LNCaP clone FGC (cell line): ENCODE measurements at regions not wholly inside any gene's neighbourhood (a gene's known extent, or its start where the extent isn't known, plus 50 kb on each side); places are given as distances from the start of the nearest gene placed in this dataset.

Source experiments
- DNase-seq: peaks from one replicate; pipeline ENCODE4 v3.0.0-alpha.2; 2011; ENCODE audit warnings: low read depth
- H3K4me3 ChIP-seq: 2 replicates; pipeline ENCODE4 v1.5.1; 2011; ENCODE audit warnings: mild to moderate bottlenecking, low read depth, low read length, control low read depth
- TF ChIP-seq, protein P1 (sequence below): IDR thresholded peaks from 2 replicates; pipeline ENCODE4 v1.5.1; 2012; ENCODE audit warnings: mild to moderate bottlenecking; ENCODE audit not compliant: control insufficient read depth, insufficient read depth; ENCODE audit errors: extremely low read depth

GRCh38 chr2:138396843-138397242 lies 104.7 kb upstream of the SPOPL start:
- no peak for DNase-seq
- TF ChIP-seq, protein P1, sequence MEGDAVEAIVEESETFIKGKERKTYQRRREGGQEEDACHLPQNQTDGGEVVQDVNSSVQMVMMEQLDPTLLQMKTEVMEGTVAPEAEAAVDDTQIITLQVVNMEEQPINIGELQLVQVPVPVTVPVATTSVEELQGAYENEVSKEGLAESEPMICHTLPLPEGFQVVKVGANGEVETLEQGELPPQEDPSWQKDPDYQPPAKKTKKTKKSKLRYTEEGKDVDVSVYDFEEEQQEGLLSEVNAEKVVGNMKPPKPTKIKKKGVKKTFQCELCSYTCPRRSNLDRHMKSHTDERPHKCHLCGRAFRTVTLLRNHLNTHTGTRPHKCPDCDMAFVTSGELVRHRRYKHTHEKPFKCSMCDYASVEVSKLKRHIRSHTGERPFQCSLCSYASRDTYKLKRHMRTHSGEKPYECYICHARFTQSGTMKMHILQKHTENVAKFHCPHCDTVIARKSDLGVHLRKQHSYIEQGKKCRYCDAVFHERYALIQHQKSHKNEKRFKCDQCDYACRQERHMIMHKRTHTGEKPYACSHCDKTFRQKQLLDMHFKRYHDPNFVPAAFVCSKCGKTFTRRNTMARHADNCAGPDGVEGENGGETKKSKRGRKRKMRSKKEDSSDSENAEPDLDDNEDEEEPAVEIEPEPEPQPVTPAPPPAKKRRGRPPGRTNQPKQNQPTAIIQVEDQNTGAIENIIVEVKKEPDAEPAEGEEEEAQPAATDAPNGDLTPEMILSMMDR: no peak
- H3K4me3 ChIP-seq: no peak overlapping the region

DNA sequence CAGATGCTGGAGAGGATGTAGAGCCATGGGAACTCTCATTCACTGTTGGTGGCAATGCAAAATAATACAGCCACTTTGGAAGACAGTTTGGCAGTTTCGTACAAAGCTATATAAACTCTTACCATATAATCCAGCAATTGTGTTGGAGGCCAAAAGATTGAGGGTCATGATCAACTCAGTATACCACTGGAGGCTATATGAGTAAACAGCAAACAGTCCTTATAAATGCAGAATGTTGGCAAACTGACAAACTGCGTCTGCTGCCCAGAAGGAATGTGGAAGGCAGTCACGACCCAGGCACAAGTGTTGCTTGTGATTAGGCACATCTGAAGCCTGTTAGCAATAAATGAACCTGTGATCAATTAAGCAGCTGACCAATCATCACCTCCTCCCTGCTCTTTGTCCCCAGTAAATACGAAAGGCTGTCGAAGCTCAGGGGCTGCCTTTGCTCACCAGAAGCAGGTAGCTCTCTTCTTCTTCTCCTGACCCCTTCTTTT lies 98.1 kb upstream of the SPOPL start:
- DNase-seq: no peak
- TF ChIP-seq, protein P1: no peak
- H3K4me3 ChIP-seq: no peak overlapping the region

DNA sequence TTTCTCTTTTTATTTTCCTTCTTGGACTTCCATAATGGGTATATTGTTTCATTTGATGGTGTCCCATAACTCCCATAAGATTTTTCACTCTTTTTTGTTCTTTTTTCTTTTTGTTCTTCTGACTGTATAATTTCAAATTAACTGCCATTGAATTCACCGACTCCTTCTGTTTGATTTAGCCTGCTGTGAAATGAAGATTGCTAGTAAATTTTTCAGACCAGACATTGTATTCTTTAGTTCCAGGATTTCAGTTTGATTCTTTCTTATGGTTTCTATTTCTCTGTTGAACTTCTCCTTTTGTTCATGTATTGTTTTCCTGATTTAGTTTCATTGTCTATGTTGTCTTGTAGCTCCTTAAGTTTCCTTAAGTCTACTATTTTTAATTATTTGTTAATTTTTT lies 87.6 kb upstream of the SPOPL start:
- TF ChIP-seq, protein P1: no peak
- no peak for DNase-seq
- H3K4me3 ChIP-seq: no peak overlapping the region

DNA sequence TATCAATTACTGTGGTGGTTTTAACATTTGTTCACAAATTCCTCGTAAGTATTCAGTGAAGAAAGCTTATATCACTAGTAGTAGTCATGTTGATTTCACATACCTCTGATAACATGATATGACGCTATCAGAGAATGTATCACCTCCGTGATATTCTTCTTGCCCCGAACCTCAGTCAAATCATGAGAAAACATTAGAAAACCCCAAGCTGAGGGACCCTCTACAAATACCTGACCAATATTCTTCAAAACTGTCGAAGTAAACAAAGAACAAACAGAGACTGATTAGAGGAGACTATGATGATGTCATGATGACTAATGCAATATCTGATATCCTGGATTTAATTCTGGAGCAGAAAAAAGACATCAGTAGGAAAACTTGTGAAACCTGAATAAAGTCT lies 85.6 kb upstream of the SPOPL start:
- TF ChIP-seq, protein P1: no peak
- DNase-seq: no peak
- H3K4me3 ChIP-seq: no peak overlapping the region

- TF ChIP-seq, protein P1: no peak
- no peak overlapping the region for H3K4me3 ChIP-seq
- DNase-seq: no peak
These were observed 83.1 kb upstream of the SPOPL start for GRCh38 chr2:138418453-138418852.

DNA sequence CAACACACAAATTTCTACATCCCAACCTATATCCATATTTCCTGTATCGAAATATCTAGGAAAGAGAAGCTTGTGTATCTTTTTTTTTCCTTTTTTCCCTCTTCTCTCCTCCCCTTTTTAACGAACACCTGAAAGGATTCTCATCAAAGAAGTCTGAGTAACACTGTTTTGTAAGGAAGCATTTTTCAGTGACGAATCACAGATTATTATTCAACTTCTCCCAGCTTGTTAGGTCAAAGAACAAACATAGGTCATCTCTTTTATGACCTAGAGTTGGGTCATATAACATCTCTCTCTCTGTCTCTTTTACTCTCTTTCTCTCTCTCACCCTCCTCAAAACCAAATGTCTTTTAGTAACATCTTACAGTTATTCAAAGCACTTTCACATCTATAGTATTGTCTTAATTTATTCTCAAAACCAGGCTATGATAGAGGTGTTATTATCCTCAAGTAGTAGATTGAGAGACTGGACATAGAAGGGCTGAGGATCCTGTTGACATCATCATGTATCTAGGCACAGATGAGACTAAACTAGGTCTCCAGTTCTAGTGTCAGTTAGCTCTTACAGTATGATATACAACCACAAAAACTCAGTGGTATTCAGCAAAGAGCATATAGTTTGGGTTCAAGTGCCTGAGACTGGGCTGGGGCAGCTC lies 80.1 kb upstream of the SPOPL start:
- H3K4me3 ChIP-seq: no peak overlapping the region
- no peak for DNase-seq
- TF ChIP-seq, protein P1: no peak

DNA sequence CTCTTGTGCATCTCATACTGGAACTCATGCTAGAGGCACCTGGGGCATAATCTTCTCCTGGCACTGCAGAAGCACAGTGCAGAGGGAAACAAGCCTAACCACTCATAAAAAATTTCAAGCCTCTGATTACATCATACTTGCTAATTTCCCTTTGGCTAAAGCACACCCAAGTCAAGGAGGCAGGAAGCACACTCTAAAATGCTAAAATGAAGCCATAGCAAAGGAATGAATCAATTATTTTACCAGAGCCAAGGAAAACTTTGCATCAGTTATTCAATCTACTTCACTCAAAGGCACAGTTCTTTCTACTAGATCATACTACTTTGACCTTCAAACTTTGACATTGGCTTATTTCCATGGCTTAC lies 79.6 kb upstream of the SPOPL start:
- no peak for DNase-seq
- TF ChIP-seq, protein P1: no peak
- H3K4me3 ChIP-seq: no peak overlapping the region
